Activated gamma-delta T cell treated with anti-CD3 and anti-CD28 coated beads, Interleukin-2, amount 50 U/mL, for 16 hours (primary cell): ENCODE measurements at regions not wholly inside any gene's neighbourhood (a gene's known extent, or its start where the extent isn't known, plus 50 kb on each side); places are given as distances from the start of the nearest gene placed in this dataset.

Experiments
- DNase-seq: peaks from one replicate; pipeline ENCODE4 v3.0.0-alpha.2; 2020; ENCODE audit warnings: low read depth

DNA sequence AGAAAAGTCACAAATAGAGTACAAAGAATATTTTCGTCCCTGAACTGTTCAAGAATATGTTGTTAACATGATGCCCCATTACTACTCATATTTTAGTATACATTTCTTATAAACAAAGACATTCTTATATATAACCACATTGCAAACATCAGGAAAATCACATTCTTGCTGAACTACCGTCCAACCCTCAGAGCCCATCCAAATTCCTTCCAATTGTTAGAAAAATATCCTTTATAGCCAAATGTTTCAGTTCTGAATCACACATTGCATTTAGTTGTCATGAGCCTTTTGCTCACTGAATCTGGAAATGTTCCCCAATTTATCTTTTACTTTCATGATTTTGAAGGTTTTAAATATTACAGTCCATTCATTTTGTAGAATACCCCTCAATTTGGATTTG is 467.8 kb upstream of the ARGLU1 start:
- no peak for DNase-seq

DNA sequence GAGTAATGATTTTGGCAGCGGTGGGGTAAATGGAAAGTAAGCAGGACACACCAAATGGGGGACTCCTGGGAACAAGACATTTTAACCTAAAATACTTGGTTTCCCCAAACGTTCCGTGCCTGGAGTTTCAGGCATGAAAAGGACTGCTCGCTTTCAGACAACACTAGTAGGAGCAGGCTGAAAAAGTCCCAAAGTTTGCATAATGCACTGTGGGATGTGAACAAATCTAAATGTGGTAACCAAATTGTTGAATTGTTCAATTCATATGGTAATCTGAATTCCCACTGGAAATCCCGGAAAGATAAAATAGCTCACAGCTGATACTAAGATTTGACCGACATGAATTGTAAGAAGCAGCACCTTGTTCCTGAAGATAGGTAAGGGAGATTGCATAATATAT is 467.2 kb upstream of the ARGLU1 start:
- DNase-seq: no peak

DNA sequence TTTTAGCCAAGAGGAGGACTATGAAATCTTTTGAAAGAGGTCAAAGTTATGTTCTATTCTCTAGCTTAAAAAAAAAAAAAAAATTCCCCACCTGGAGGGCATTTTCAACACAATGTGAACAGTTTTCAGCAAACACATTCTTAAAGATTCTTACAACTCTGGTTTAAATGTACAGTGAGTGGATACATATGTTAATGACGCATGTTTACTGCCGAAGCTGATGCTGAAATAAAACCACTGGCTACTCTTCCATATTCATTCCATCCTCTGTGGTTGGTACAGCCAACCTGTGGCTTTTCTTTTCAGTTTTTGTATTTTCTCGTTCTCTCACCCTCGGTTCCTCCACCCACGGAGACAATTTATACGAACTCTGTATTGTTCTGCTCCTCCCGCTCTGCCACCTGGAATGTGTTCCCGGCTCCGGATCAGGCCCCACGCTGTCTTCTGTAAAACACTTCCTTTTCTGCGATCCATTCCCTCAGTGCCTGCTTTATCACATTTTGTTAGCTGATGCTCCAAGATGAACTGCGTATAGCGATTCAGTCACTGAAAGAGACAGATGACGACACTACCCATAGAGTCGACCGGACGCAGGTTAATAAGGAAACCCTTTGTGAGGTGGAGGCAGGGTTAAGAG is 466.4 kb upstream of the ARGLU1 start:
- no peak for DNase-seq

DNA sequence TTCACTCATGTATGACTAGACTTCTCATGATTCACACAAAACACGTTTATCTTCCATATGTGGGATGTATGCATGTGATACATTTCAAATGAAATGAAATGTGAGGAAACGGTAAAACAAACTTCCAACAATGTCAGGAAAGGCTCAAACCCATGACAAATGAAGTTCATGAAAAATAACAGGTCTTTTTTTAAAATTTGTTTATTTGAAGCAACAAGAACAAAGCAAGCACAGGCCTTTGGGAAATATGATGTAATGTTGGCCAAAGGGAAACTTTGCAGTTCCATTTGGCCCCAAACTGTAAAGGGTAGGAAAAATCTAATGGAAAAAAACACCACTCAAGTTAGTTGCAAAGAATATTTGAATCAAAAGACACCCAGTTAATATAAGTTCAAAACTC is 463.8 kb upstream of the ARGLU1 start:
- DNase-seq: no peak

- no peak for DNase-seq
These were observed 460.8 kb upstream of the ARGLU1 start for GRCh38 chr13:107028751-107029150.

DNA sequence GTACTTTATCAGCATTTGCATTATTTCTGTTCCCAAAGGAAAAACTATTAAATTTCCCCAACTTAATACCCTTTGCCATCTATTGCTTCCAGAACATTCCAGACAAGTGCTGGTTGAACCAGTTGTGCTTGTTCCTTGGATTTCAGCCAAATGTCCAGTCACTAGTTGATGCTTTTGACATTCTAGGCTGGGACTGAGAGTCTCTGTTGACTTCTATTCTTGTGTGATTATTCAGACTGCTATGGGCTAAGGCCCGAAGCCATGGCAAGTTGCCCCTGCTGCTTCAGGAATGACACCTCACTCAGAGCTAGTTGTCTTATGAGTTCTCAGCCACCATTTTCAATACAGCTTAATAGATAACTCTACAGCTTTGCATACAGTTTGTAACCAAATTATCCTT is 458.1 kb upstream of the ARGLU1 start:
- no peak for DNase-seq

- no peak for DNase-seq
These were observed 455.4 kb upstream of the ARGLU1 start for GRCh38 chr13:107023335-107023734.

GRCh38 chr13:107020393-107020792 is 452.5 kb upstream of the ARGLU1 start:
- DNase-seq: no peak

DNA sequence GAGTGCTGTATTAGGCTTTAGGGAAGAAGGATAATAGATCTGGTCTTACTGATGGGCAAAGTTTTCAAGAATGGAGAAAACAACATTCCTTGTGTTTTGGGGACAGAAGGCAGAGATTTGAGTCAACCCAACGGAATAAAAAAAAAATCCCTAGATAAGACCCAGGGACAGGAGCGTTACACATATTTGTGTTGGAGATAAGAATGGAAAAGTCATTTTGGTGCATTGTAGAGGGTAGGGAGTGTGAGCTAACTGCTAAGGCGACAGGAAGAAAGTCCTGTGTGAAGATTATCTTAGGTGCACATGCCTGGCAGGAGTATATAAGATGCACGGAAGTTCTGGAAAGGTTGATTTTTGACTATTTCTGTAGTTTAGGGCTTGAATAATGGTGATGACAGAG is 450.3 kb upstream of the ARGLU1 start:
- no peak for DNase-seq

GRCh38 chr13:107006661-107007060 is 438.7 kb upstream of the ARGLU1 start:
- no peak for DNase-seq

- DNase-seq: no peak
These were observed 437.6 kb upstream of the ARGLU1 start for GRCh38 chr13:107005577-107005976.

DNA sequence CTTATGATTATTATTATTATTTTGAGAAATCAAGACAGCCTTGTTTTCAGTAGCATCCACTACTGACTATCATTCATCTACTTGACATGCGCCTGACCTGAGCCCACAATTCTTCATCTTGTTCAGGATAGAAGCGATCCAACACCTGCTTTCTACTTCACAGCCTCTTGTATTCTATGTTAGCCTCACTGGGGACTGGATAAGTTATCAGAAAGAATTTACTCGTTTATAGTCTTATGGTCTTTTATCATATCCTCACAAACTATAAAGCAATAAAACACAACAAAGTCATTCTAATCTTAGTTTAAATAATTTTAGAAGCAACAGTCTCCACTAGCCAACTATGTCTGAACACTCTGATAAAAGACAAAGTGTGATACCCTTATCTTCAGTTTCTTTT is 436.0 kb upstream of the ARGLU1 start:
- DNase-seq: no peak

DNA sequence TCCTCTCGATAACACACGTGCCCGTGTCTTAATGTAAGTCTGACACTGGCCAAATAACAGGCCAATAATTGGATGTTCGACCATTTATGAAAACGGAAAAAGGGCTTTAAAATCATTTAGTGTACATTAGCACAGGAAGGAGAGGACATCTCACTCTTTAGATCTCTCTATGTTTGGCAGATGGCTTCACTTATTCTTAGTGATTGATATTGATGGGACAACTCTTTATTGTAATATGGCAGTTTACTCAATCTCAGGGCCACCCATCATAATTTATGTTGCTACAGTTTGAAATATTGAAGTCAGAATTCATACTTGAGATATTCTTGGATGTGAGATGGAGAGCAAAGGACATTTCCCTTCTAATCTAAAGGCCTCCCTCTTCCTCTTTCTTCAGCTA is 430.7 kb upstream of the ARGLU1 start:
- DNase-seq: no peak

DNA sequence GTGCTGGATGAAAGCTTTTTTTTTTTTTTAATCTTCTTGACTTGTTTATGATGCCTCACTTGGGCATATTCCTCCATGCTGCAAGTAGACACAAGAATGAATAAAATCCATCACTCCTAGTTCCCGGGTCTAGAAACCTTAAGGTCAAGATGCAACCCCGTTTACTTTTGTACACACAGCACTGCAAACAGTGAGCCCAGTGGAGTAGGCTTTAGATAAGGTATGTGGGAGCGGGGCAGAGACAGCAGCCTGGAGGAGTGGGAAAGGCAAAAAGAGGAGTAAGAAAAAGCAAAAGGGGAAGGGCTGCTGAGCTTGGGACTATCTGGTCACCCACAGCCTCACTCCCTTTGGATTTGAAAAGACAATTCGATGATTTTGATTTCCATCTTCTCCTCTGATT is 429.8 kb upstream of the ARGLU1 start:
- DNase-seq: no peak

DNA sequence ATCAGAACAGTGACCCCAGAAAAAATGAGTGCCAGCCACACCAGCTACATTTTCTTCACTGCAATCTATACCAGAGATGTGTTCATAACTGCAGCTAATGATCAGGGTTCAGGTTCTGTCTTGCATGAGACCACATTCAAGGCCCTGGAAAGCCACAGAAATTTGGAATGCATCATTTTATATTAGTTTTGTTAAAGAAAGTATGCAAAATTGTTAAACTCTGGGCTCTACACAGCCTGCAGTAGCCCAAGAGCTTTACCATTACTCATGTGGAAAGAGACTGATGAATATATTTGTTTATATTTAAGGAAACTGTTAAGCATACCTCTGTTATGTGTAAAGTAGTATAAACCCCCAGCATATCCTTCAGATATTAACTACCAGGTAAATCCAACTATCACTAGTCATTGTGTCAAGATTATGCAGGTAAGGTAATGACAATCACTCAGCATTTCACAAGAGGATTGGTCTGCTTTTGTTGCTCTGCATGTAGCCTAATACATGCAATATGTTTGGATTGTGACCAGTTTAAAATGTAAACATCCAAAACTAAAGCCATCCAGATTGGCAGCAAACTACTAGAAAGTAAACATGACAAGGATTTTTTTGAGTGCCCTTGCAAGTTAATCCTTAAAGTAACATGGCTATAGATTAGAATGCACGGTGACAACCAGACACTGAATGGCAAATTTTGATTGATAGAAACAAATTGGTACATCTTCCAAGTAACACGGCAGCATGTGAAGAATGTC is 429.1 kb upstream of the ARGLU1 start:
- DNase-seq: no peak

- DNase-seq: no peak
These were observed 422.7 kb upstream of the ARGLU1 start for GRCh38 chr13:106990594-106990993.

DNA sequence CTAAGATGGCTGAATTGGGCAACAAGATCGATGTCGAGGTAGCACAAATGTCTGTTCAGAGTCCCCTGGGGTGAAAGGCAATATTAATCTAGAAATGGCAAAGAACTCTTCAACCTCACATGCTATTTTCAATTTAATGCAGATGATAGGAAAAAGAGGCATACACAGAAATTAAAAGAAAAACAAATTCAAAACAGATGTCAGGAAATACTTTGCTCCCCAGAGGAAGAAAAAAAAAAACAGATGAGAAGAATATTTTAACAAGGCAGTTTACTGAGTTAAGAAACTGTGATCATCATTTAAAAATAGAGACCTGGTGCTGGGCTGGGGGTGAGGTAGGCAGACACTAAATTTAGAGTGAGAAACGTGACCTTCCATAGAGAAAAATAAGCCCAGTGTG is 421.9 kb upstream of the ARGLU1 start:
- DNase-seq: no peak

DNA sequence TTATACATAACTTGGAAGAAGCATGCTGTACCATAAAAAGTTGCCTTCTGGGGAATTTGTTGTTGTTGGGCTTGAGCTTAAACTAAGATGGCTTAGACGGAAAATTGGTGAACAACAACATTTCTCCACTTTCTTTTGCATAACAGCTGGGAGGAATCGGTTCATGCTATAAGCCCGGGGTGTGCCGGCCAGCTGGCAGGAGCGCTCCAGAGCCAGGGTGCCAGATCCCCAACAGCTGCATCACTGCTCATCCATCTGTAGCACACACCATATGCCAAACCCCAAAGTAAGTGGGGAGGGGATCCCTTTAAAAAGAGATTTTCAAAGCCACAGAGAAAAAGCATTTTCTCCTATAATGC is 419.5 kb upstream of the ARGLU1 start:
- no peak for DNase-seq

DNA sequence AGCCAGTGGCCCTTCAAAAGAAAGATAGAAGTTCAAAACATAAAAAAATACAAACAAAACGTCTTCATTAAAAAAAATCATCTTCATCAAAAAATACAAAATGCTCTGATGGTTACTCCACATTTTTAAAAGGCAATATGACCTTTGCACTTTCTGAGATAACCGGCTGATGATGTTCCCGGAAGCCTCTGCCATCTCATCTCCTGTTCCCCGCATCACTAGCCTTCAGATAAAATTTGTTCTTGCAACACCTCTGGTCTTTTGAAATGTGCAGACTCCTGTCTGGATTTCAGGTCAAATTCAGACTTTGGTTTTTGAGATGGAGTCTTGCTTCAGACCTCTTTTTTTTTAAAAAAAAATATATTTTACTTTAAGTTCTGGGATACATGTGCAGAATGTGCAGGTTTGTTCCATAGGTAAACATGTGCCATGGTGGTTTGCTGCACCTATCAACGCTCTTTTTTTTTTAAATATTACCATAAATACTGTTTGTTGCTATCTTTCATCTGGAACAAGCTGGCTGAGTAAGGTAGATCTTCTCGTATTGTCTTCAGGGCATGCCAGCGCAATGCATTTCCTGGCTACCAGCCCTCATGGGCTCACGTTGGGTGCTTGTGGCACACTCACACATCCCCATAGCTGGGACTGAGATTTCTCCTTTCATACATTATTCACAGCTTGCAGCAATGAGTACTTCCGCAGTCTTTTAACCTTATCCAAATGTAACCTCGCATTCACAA is 418.9 kb upstream of the ARGLU1 start:
- no peak for DNase-seq

DNA sequence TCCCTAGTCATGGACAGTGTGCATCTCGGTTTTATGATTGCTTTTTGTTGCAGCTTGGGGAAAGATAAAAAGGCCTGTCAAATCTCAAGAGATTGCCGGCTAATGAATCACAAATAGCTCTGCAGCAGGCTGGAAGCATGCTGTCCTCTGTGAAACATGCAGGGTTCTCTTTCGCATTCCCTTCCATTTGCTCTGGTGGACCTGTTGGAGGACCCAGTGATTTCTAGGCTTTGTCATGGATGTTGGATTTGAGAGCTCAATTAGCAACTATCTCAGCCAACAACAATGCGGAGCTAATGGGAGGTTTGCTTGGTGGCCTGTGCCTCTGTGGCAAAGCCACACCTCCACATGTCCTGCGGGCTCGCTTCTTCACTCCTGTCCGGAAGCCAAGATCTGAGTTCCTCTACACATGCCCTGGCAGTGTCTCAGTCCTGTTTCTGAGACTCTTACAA is 418.1 kb upstream of the ARGLU1 start:
- DNase-seq: no peak

- DNase-seq: no peak
These were observed 417.5 kb upstream of the ARGLU1 start for GRCh38 chr13:106985481-106985880.

DNA sequence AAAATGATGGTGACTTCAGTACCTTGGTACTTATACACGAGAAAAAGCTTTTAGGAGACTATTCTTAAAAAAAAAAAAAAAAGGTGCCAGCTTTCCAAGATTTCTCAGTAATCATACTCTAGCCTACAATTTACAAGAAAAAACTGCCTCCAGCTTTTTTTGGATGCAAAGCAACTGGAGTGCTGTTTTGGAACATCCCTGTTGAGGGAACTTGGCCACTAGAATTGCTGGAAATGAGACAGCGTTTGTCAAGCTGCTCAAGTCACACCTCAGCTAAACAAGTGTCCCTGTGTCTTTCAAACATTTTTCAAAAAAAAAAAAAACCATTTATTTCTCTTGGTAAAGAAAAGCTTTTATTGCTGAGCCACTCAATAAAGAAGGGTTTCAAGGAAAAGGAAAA is 413.1 kb upstream of the ARGLU1 start:
- no peak for DNase-seq

- DNase-seq: no peak
These were observed 399.5 kb upstream of the ARGLU1 start for GRCh38 chr13:106967391-106967790.
